ENCODE measurements at regions not wholly inside any gene's neighbourhood (a gene's known extent, or its start where the extent isn't known, plus 50 kb on each side); places are given as distances from the start of the nearest gene placed in this dataset.

DNA sequence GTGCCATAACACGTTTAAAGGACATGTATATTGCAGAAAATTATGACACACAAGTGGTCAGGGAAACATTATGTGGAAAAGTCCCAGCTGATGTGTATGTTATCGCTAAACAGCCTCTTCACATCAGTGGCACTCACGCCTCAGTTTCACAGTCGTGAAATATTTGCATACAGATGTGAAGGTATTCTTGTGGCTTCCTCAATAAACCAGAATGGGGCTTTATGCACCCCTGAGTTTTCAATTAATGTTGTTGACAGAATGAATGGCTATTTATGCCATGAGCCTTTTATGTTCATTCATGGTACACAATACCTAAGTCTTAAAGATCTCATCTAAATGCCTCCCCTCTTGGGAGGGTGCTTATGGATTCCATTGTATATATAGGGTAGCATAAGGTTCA is 202.1 kb upstream of the ADGRL2 start:
- no peaks in the 10 kb centered on the region for H3K36me3 ChIP-seq (replicated peaks in 1 of 2)
- H3K4me1 ChIP-seq (replicated peaks in 1 of 2), result no peaks in the 10 kb centered on the region
- H3K27me3 ChIP-seq, result no peaks in the 10 kb centered on the region
- no peak for TF ChIP-seq POLR2A (IDR thresholded peaks at IDR 0.05)
- TF ChIP-seq, protein P1, sequence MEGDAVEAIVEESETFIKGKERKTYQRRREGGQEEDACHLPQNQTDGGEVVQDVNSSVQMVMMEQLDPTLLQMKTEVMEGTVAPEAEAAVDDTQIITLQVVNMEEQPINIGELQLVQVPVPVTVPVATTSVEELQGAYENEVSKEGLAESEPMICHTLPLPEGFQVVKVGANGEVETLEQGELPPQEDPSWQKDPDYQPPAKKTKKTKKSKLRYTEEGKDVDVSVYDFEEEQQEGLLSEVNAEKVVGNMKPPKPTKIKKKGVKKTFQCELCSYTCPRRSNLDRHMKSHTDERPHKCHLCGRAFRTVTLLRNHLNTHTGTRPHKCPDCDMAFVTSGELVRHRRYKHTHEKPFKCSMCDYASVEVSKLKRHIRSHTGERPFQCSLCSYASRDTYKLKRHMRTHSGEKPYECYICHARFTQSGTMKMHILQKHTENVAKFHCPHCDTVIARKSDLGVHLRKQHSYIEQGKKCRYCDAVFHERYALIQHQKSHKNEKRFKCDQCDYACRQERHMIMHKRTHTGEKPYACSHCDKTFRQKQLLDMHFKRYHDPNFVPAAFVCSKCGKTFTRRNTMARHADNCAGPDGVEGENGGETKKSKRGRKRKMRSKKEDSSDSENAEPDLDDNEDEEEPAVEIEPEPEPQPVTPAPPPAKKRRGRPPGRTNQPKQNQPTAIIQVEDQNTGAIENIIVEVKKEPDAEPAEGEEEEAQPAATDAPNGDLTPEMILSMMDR (IDR thresholded peaks at IDR 0.05), result no peak
- DNase-seq, result no peak
- H3K4me3 ChIP-seq, result no peak overlapping the region
- WGBS, 4 donors, result 89 to 93% (median 90%) methylated on average over 4 of the region's 4 CpGs
- intact Hi-C loops (cut with DNase I), result no loop called here
- H3K27ac ChIP-seq, result no peak overlapping the region
- no peaks in the 10 kb centered on the region for H3K9me3 ChIP-seq (replicated peaks in 1 of 3)

DNA sequence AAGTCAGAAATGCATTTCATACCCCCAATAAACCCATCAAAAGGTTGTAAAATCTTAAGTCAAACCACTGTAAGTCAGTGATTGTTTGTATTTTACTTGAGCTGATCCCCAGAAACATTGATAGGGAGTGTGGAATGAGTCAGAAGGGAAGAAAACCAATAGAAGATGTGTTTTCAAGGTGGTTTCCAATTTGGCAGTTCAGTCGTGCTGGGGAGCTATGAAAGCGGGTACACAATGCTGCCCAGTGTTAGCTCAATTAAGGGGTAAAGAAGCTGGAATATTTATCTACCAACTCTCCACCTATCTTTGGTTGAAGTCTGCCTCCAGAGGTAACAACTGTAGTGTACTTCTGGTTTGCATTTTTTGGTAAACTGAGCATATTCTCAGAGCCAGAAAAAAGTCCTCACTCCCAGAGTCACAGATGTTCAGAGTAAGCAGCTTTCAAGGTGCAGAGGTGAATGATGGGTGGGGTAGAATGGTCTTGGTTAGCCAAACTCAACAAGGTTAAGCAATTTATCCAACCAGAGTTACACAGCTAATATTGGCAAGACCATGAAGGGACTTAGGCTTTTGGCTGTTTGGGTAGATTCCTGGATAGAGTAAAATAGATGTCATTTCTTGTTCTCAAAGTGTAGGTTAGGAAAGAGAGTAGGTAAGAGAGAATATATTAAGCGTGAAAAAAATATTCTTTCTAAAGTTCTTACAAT is 202.9 kb upstream of the ADGRL2 start:
- DNase-seq, result no peak
- Histone ChIP-seq H3K4me3 (no peak overlapping the region), H3K4me1 (replicated peaks in 1 of 2) (no peaks in the 10 kb centered on the region), H3K27me3 (no peaks in the 10 kb centered on the region), H3K9me3 (replicated peaks in 1 of 3) (no peaks in the 10 kb centered on the region), H3K36me3 (replicated peaks in 1 of 2) (no peaks in the 10 kb centered on the region), H3K27ac (no peak overlapping the region)
- no peak for TF ChIP-seq POLR2A (IDR thresholded peaks at IDR 0.05)
- TF ChIP-seq, protein P1 (IDR thresholded peaks at IDR 0.05), result no peak
- intact Hi-C loops (cut with DNase I), result no loop called here
- WGBS, 4 donors, result 68 to 86% (median 83%) methylated on average over 3 of the region's 3 CpGs

DNA sequence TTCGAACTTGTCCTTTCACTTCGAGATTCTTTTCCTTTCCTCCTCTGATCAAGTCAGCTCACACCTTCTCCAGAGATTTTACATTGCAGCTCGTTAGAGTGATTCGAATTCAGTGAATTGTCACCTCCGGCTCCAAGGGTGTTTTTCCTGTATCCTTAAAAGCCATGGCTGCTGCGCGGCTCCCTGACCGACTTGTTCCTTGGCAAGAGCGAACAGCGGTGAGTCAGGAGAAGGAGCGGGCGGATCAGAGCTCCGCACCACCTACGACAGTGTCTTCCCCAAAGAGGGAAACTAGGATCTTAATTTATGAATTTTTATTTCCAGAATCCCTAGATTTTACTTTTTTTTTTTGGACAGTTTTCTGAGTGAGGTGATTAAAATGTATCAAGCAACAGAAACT is 204.4 kb upstream of the ADGRL2 start:
- Histone ChIP-seq H3K4me3 (no peak overlapping the region), H3K9me3 (replicated peaks in 1 of 3) (no peaks in the 10 kb centered on the region), H3K4me1 (replicated peaks in 1 of 2) (no peaks in the 10 kb centered on the region), H3K27me3 (no peaks in the 10 kb centered on the region), H3K27ac (no peak overlapping the region), H3K36me3 (replicated peaks in 1 of 2) (no peaks in the 10 kb centered on the region)
- no peak for TF ChIP-seq POLR2A (IDR thresholded peaks at IDR 0.05)
- TF ChIP-seq, protein P1 (IDR thresholded peaks at IDR 0.05), result no peak
- WGBS, 4 donors, result 87 to 95% (median 94%) methylated on average over 14 of the region's 14 CpGs
- intact Hi-C loops (cut with DNase I), result no loop called here
- DNase-seq, result no peak

DNA sequence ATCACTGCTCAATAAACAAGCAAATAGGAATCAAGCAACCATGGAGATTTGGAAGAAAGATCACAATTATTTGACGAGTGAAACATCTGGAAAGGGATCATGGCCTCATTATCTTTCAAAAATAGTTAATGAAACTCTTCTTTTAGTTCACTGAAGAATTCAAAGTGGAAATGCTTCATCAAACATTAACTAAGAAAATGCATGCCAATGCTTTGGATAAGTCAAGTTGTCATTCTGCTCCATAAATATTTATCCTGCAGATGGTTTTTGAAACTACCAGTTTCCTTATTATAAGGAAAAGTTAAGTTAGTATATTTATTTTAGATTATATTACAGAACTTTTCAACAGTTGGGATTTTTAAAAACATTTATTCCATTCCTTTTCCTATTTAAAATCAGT is 206.5 kb upstream of the ADGRL2 start:
- Histone ChIP-seq H3K36me3 (replicated peaks in 1 of 2) (no peaks in the 10 kb centered on the region), H3K4me1 (replicated peaks in 1 of 2) (no peaks in the 10 kb centered on the region), H3K27ac (no peak overlapping the region), H3K27me3 (no peaks in the 10 kb centered on the region), H3K4me3 (no peak overlapping the region), H3K9me3 (replicated peaks in 1 of 3) (no peaks in the 10 kb centered on the region)
- WGBS, 4 donors, result 48 to 67% (median 61%) methylated on average over 1 of the region's 1 CpG
- DNase-seq, result no peak
- intact Hi-C loops (cut with DNase I), result no loop called here
- no peak for TF ChIP-seq POLR2A (IDR thresholded peaks at IDR 0.05)
- TF ChIP-seq, protein P1 (IDR thresholded peaks at IDR 0.05), result no peak

Measured in adrenal gland (tissue), 9 donors.